ENCODE measurements at regions not wholly inside any gene's neighbourhood (a gene's known extent, or its start where the extent isn't known, plus 50 kb on each side); places are given as distances from the start of the nearest gene placed in this dataset.

- no peak for FAIRE-seq
- no TSS peak for BruUV-seq (replicated peaks)
- no peaks in the 10 kb centered on the region for H3K79me2 ChIP-seq (ENCODE audit: control insufficient read depth, insufficient read depth, low read length)
- H4K20me1 ChIP-seq (replicated peaks; ENCODE audit: control insufficient read depth, extremely low read depth, insufficient read depth, low read length), result no peaks in the 10 kb centered on the region
- H2AFZ ChIP-seq (ENCODE audit: low read depth, low read length), result no peak overlapping the region
- H3K9ac ChIP-seq (replicated peaks; ENCODE audit: extremely low read depth, insufficient read depth, low read length), result no peak overlapping the region
- ChIA-PET POLR2A (no interaction called here), CTCF (interaction anchor here (1.0 kb wide), 1 partner anchor 10 kb away, joined by 3 read pairs; no protein-coding TSS in a partner anchor)
- peaks cover 0 to 1% of the 10 kb centered on the region in 2 experiments for H3K27me3 ChIP-seq (ENCODE audit: control insufficient read depth in 2 of 2, insufficient read depth in 2 of 2, low read length in 2 of 2)
- H3K4me3 ChIP-seq (replicated peaks in 1 of 3; ENCODE audit: insufficient read depth in 1 of 3, low read depth in 1 of 3, low read length in 3 of 3), result no peak overlapping the region
- DNase-seq (ENCODE audit: low read depth, low spot score), result no peak
- TF ChIP-seq CTCF (IDR thresholded peaks at IDR 0.05; ENCODE audit: extremely low read depth in 1 of 2, insufficient read depth in 1 of 2, low read depth in 1 of 2, low read length in 2 of 2) (no peak), MAX (IDR thresholded peaks at IDR 0.05; ENCODE audit: insufficient read depth, insufficient read length) (no peak), FOS (IDR thresholded peaks at IDR 0.05; ENCODE audit: borderline replicate concordance, insufficient read depth, low read length) (no peak), POLR2AphosphoS5 (IDR thresholded peaks at IDR 0.05; ENCODE audit: insufficient read depth, low read depth, low read length) (no peak), POLR2A (IDR thresholded peaks at IDR 0.05; ENCODE audit: low read depth, low read length) (no peak), GATA2 (IDR thresholded peaks at IDR 0.05; ENCODE audit: insufficient read depth, insufficient read length, low read depth, low read length) (no peak), MYC (IDR thresholded peaks at IDR 0.05; ENCODE audit: low read depth, low read length) (no peak), JUN (IDR thresholded peaks at IDR 0.05; ENCODE audit: borderline replicate concordance, insufficient read depth, insufficient read length, low read depth) (no peak), EZH2 (IDR thresholded peaks at IDR 0.05; ENCODE audit: borderline replicate concordance, low read depth, low read length, severe bottlenecking) (no peak)
- intact Hi-C loops (cut with micrococcal nuclease) (no loop called here), dilution Hi-C loops (cut with MboI; ENCODE audit: extremely low pct_ligation_motif_present, low sequenced_read_pairs) (no loop called here)
- no peaks in the 10 kb centered on the region for H3K4me1 ChIP-seq (ENCODE audit: control insufficient read depth, extremely low read depth, insufficient read depth, low read length)
- no peak overlapping the region for H3K27ac ChIP-seq (ENCODE audit: insufficient read depth, low read depth, low read length)
- H3K4me2 ChIP-seq (ENCODE audit: insufficient read depth, low read length), result no peak overlapping the region
- no peaks in the 10 kb centered on the region for H3K9me3 ChIP-seq (replicated peaks; ENCODE audit: control insufficient read depth, insufficient read depth, low read length)
- no peaks in the 10 kb centered on the region for H3K36me3 ChIP-seq (ENCODE audit: control insufficient read depth in 2 of 2, extremely low read depth in 1 of 2, insufficient read depth in 2 of 2, low read length in 2 of 2)
- no peaks in the 10 kb centered on the region for H3K9me1 ChIP-seq (replicated peaks; ENCODE audit: control insufficient read depth, extremely low read depth, insufficient read depth, low read length)
Observed at GRCh38 chr6:6892744-6893583, 214.8 kb upstream of the RREB1 start.
